A673 (cell line): ENCODE measurements at regions not wholly inside any gene's neighbourhood (a gene's known extent, or its start where the extent isn't known, plus 50 kb on each side); places are given as distances from the start of the nearest gene placed in this dataset.

Experiments
- CTCF ChIP-seq: fragments of 300-800, 200-600 bp; sonication (generic); conservative IDR thresholded peaks from 2 replicates; pipeline ENCODE4 v1.5.1; 2017; ENCODE audit warnings: low read depth, mild to moderate bottlenecking, antibody characterized with exemption, low read length, moderate library complexity, mixed read lengths
- EZH2 ChIP-seq: fragments of 200-600 bp; sonication (generic); IDR thresholded peaks from 2 replicates; pipeline ENCODE4 v1.6.1; 2017; ENCODE audit warnings: borderline replicate concordance, low read depth, mild to moderate bottlenecking, mixed read lengths, antibody characterized with exemption, low read length; ENCODE audit not compliant: poor library complexity, severe bottlenecking

- TF ChIP-seq CTCF (no peak), EZH2 (no peak)
Measured at GRCh38 chr16:51553314-51553713, 402.2 kb upstream of the SALL1 start.
